ENCODE measurements at regions not wholly inside any gene's neighbourhood (a gene's known extent, or its start where the extent isn't known, plus 50 kb on each side); places are given as distances from the start of the nearest gene placed in this dataset.

DNA sequence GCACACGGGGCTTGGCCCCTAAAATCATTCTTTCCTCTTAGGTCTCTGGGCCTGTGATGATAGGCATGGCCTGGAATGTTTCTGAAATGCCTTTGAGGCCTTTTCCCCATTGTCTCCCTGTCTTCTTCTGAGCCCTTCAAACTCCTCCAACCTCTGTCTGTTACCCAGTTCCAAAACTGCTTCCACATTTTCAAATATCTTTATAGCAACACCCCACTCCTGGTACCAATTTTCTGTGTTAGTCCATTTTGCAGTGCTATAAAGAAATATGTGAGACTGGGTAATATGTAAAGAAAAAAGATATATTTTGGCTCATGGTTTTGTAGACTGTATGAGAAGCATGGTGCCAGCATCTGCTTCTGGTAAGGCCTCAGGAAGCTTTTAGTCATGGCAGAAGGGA lies 158.8 kb downstream of the TM2D1 start:
- TF ChIP-seq, protein P1, sequence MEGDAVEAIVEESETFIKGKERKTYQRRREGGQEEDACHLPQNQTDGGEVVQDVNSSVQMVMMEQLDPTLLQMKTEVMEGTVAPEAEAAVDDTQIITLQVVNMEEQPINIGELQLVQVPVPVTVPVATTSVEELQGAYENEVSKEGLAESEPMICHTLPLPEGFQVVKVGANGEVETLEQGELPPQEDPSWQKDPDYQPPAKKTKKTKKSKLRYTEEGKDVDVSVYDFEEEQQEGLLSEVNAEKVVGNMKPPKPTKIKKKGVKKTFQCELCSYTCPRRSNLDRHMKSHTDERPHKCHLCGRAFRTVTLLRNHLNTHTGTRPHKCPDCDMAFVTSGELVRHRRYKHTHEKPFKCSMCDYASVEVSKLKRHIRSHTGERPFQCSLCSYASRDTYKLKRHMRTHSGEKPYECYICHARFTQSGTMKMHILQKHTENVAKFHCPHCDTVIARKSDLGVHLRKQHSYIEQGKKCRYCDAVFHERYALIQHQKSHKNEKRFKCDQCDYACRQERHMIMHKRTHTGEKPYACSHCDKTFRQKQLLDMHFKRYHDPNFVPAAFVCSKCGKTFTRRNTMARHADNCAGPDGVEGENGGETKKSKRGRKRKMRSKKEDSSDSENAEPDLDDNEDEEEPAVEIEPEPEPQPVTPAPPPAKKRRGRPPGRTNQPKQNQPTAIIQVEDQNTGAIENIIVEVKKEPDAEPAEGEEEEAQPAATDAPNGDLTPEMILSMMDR (IDR thresholded peaks at IDR 0.05; ENCODE audit: low read depth, low read length): no peak
- peaks cover 7% of the 10 kb centered on the region for H3K9me3 ChIP-seq (ENCODE audit: severe bottlenecking)
- H3K36me3 ChIP-seq: no peaks in the 10 kb centered on the region
- DNase-seq: no peak
- no peak overlapping the region for H3K27ac ChIP-seq
- H3K27me3 ChIP-seq (ENCODE audit: insufficient read depth, low read depth, severe bottlenecking): no peaks in the 10 kb centered on the region
- H3K4me3 ChIP-seq (ENCODE audit: low read depth, low read length): no peak overlapping the region

GRCh38 chr1:61563611-61564010 lies 161.3 kb downstream of the TM2D1 start:
- DNase-seq: no peak
- H3K9me3 ChIP-seq (ENCODE audit: severe bottlenecking): peaks cover 11% of the 10 kb centered on the region
- TF ChIP-seq, protein P1 (IDR thresholded peaks at IDR 0.05; ENCODE audit: low read depth, low read length): no peak
- H3K27me3 ChIP-seq (ENCODE audit: insufficient read depth, low read depth, severe bottlenecking): no peaks in the 10 kb centered on the region
- no peak overlapping the region for H3K27ac ChIP-seq
- H3K4me3 ChIP-seq (ENCODE audit: low read depth, low read length): no peak overlapping the region
- no peaks in the 10 kb centered on the region for H3K36me3 ChIP-seq

- Histone ChIP-seq H3K27me3 (ENCODE audit: insufficient read depth, low read depth, severe bottlenecking) (no peaks in the 10 kb centered on the region), H3K27ac (no peak overlapping the region), H3K36me3 (no peaks in the 10 kb centered on the region), H3K4me3 (ENCODE audit: low read depth, low read length) (no peak overlapping the region), H3K9me3 (ENCODE audit: severe bottlenecking) (peaks cover 12% of the 10 kb centered on the region)
- DNase-seq: no peak
- TF ChIP-seq, protein P1 (IDR thresholded peaks at IDR 0.05; ENCODE audit: low read depth, low read length): no peak
Measured at GRCh38 chr1:61561666-61562065, 163.3 kb downstream of the TM2D1 start.

- no peaks in the 10 kb centered on the region for H3K36me3 ChIP-seq
- no peak for DNase-seq
Measured at GRCh38 chr1:61560385-61560784, 164.6 kb downstream of the TM2D1 start.

GRCh38 chr1:61556631-61557030 lies 168.3 kb downstream of the TM2D1 start:
- Histone ChIP-seq H3K4me3 (ENCODE audit: low read depth, low read length) (no peak overlapping the region), H3K27me3 (ENCODE audit: insufficient read depth, low read depth, severe bottlenecking) (no peaks in the 10 kb centered on the region), H3K27ac (no peak overlapping the region), H3K9me3 (ENCODE audit: severe bottlenecking) (peaks cover 4% of the 10 kb centered on the region), H3K36me3 (no peaks in the 10 kb centered on the region)
- TF ChIP-seq, protein P1 (IDR thresholded peaks at IDR 0.05; ENCODE audit: low read depth, low read length): no peak
- no peak for DNase-seq

More at GRCh38 chr1:61560385-61560784, 164.6 kb downstream of the TM2D1 start:
- peaks cover 4% of the 10 kb centered on the region for H3K9me3 ChIP-seq (ENCODE audit: severe bottlenecking)
- TF ChIP-seq, protein P1 (IDR thresholded peaks at IDR 0.05; ENCODE audit: low read depth, low read length): no peak
- H3K27me3 ChIP-seq (ENCODE audit: insufficient read depth, low read depth, severe bottlenecking): no peaks in the 10 kb centered on the region
- H3K27ac ChIP-seq: no peak overlapping the region
- no peak overlapping the region for H3K4me3 ChIP-seq (ENCODE audit: low read depth, low read length)

DNA sequence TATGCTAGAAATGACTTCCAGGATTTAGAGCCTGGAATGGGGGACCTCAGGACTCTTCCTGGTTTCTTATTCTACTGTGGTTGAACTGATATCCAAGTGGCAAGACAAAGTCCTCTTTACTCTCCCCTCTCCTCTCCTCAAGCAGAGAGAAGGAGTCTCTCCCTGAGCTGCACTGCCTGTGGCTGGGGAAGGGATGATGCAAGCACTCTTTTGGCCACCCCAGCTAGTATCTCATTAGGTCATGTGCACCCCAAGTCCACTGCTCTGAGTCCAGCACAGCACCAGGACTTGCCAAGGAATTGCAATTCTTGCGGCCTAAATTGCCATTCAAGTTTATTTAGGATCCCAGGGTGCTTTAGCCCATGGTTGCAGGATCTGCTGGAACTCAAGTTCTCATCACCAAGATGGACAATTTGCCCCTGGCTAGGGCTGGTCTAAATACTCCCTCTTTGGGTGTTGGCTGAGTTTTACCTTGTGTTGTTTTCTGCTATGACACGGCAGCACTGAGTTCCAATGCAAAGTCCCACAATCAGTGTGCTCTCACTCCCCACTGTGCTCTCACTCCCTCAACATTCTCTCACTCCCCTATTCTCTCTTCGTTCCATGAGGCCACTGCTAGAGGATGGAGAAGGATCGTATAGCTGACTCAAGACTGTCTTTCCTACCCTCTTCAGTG lies 172.2 kb downstream of the TM2D1 start:
- no peaks in the 10 kb centered on the region for H3K27me3 ChIP-seq (ENCODE audit: insufficient read depth, low read depth, severe bottlenecking)
- no peak for DNase-seq
- TF ChIP-seq, protein P1 (IDR thresholded peaks at IDR 0.05; ENCODE audit: low read depth, low read length): no peak
- no peaks in the 10 kb centered on the region for H3K36me3 ChIP-seq
- no peak overlapping the region for H3K4me3 ChIP-seq (ENCODE audit: low read depth, low read length)
- no peak overlapping the region for H3K27ac ChIP-seq
- no peaks in the 10 kb centered on the region for H3K9me3 ChIP-seq (ENCODE audit: severe bottlenecking)

Measured in WERI-Rb-1 (cell line).